Karpas-422 (cell line): ENCODE measurements at regions not wholly inside any gene's neighbourhood (a gene's known extent, or its start where the extent isn't known, plus 50 kb on each side); places are given as distances from the start of the nearest gene placed in this dataset.
A peak's percentile ranks its signal among the peaks of the same experiment; 100 is the strongest.

Experiments used
- DNase-seq: peaks from one replicate; pipeline ENCODE4 v3.0.0-alpha.2; 2015
- H2AFZ ChIP-seq: fragments of 200-600 bp; sonication (generic); 2 replicates; pipeline ENCODE4 v1.6.1; 2014; ENCODE audit warnings: antibody characterized with exemption, low read length, mixed read lengths
- H3K27ac ChIP-seq: fragments of 200-600 bp; sonication (generic); 2 replicates; pipeline ENCODE4 v1.5.1; 2014; ENCODE audit warnings: mild to moderate bottlenecking, low read length, moderate library complexity
- H3K27me3 ChIP-seq: fragments of 200-600 bp; sonication (generic); 2 replicates; pipeline ENCODE4 v1.6.1; 2014; ENCODE audit warnings: low read length, mixed read lengths
- H3K36me3 ChIP-seq: fragments of 200-600 bp; sonication (generic); 2 replicates; pipeline ENCODE4 v1.6.1; 2014; ENCODE audit warnings: low read length, mixed read lengths; ENCODE audit not compliant: insufficient read depth
- H3K4me1 ChIP-seq: fragments of 200-600 bp; sonication (generic); 2 replicates; pipeline ENCODE4 v1.6.1; 2014; ENCODE audit warnings: mild to moderate bottlenecking, low read length, mixed read lengths
- H3K4me2 ChIP-seq: fragments of 200-600 bp; sonication (generic); 2 replicates; pipeline ENCODE4 v1.6.1; 2014; ENCODE audit warnings: low read length, low read depth, mild to moderate bottlenecking; ENCODE audit not compliant: poor library complexity, severe bottlenecking
- H3K4me3 ChIP-seq: fragments of 200-600 bp; sonication (generic); 2 replicates; pipeline ENCODE4 v1.5.1; 2014; ENCODE audit warnings: mild to moderate bottlenecking, antibody characterized with exemption, low read length, mixed read lengths
- H3K79me2 ChIP-seq: fragments of 200-600 bp; sonication (generic); 2 replicates; pipeline ENCODE4 v1.6.1; 2014; ENCODE audit warnings: mild to moderate bottlenecking, low read length, mixed read lengths
- H3K9ac ChIP-seq: fragments of 200-600 bp; sonication (generic); 2 replicates; pipeline ENCODE4 v1.6.0; 2014; ENCODE audit warnings: low read length
- H3K9me2 ChIP-seq: fragments of 200-600 bp; sonication (generic), shearing (Covaris generic); replicated peaks from 2 replicates; pipeline ENCODE4 v1.6.0; 2014; ENCODE audit warnings: mild to moderate bottlenecking, low read length, moderate library complexity; ENCODE audit not compliant: insufficient read depth
- H3K9me3 ChIP-seq: fragments of 300-700, 200-600 bp; sonication (generic); 2 replicates; pipeline ENCODE4 v1.6.1; 2014; ENCODE audit warnings: low read length, mixed read lengths
- H4K20me1 ChIP-seq: fragments of 200-600 bp; sonication (generic); 2 replicates; pipeline ENCODE4 v1.6.1; 2014; ENCODE audit warnings: mild to moderate bottlenecking, antibody characterized with exemption, low read length, low read depth; ENCODE audit not compliant: insufficient read depth

GRCh38 chr13:37482331-37482730 lies 116.2 kb downstream of the POSTN start:
- Histone ChIP-seq H3K79me2 (no peaks in the 10 kb centered on the region), H3K27ac (no peak overlapping the region), H2AFZ (no peak overlapping the region), H3K9me2 (0 out of 2 replicates have a peak, but pooled peaks cover 5% of the 10 kb centered on the region), H3K4me1 (no peaks in the 10 kb centered on the region), H3K4me2 (no peak overlapping the region), H3K9me3 (no peaks in the 10 kb centered on the region), H3K4me3 (no peak overlapping the region), H3K9ac (no peak overlapping the region), H3K27me3 (no peaks in the 10 kb centered on the region), H4K20me1 (no peaks in the 10 kb centered on the region), H3K36me3 (no peaks in the 10 kb centered on the region)
- DNase-seq = no peak

- H3K4me1 ChIP-seq = no peaks in the 10 kb centered on the region
- H3K36me3 ChIP-seq = no peaks in the 10 kb centered on the region
- H3K9ac ChIP-seq = no peak overlapping the region
- H3K27ac ChIP-seq = no peak overlapping the region
- H2AFZ ChIP-seq = no peak overlapping the region
- H3K27me3 ChIP-seq = no peaks in the 10 kb centered on the region
- H3K4me2 ChIP-seq = no peak overlapping the region
- no peaks in the 10 kb centered on the region for H4K20me1 ChIP-seq
- no peaks in the 10 kb centered on the region for H3K9me3 ChIP-seq
- H3K9me2 ChIP-seq = 0 out of 2 replicates have a peak, but pooled peaks cover 5% of the 10 kb centered on the region
- DNase-seq = no peak
- no peak overlapping the region for H3K4me3 ChIP-seq
- no peaks in the 10 kb centered on the region for H3K79me2 ChIP-seq
Observed at GRCh38 chr13:37481885-37482227, 116.7 kb downstream of the POSTN start.

- Histone ChIP-seq H3K4me3 (no peak overlapping the region), H3K36me3 (no peaks in the 10 kb centered on the region), H2AFZ (no peak overlapping the region), H3K4me1 (no peaks in the 10 kb centered on the region), H3K9me2 (0 out of 2 replicates have a peak, but pooled peaks cover 5% of the 10 kb centered on the region), H3K9ac (no peak overlapping the region), H4K20me1 (no peaks in the 10 kb centered on the region), H3K79me2 (no peaks in the 10 kb centered on the region), H3K27me3 (no peaks in the 10 kb centered on the region), H3K9me3 (no peaks in the 10 kb centered on the region), H3K4me2 (no peak overlapping the region), H3K27ac (no peak overlapping the region)
- DNase-seq = no peak
Observed at GRCh38 chr13:37481011-37481884, 117.3 kb downstream of the POSTN start.

- H3K36me3 ChIP-seq = no peaks in the 10 kb centered on the region
- no peaks in the 10 kb centered on the region for H4K20me1 ChIP-seq
- H3K27ac ChIP-seq = no peak overlapping the region
- DNase-seq = no peak
- H3K9me2 ChIP-seq = 0 out of 2 replicates have a peak, but pooled peaks cover 5% of the 10 kb centered on the region
- H3K27me3 ChIP-seq = no peaks in the 10 kb centered on the region
- H3K79me2 ChIP-seq = no peaks in the 10 kb centered on the region
- no peaks in the 10 kb centered on the region for H3K9me3 ChIP-seq
- no peaks in the 10 kb centered on the region for H3K4me1 ChIP-seq
- no peak overlapping the region for H3K9ac ChIP-seq
- H3K4me2 ChIP-seq = no peak overlapping the region
- no peak overlapping the region for H3K4me3 ChIP-seq
- H2AFZ ChIP-seq = no peak overlapping the region
Observed at GRCh38 chr13:37479916-37480315, 118.7 kb downstream of the POSTN start.

- H3K4me2 ChIP-seq = no peak overlapping the region
- no peak overlapping the region for H3K9ac ChIP-seq
- H3K9me3 ChIP-seq = 0 out of 2 replicates have a peak, but pooled peaks cover 2% of the 10 kb centered on the region
- no peak overlapping the region for H3K27ac ChIP-seq
- no peak for DNase-seq
- H3K4me1 ChIP-seq = no peaks in the 10 kb centered on the region
- 0 out of 2 replicates have a peak, but pooled peaks cover 5% of the 10 kb centered on the region for H3K9me2 ChIP-seq
- H4K20me1 ChIP-seq = no peaks in the 10 kb centered on the region
- no peaks in the 10 kb centered on the region for H3K36me3 ChIP-seq
- H3K79me2 ChIP-seq = no peaks in the 10 kb centered on the region
- no peak overlapping the region for H2AFZ ChIP-seq
- no peaks in the 10 kb centered on the region for H3K27me3 ChIP-seq
- H3K4me3 ChIP-seq = no peak overlapping the region
Observed at GRCh38 chr13:37476874-37477273, 121.7 kb downstream of the POSTN start.

GRCh38 chr13:37475966-37476365 lies 122.6 kb downstream of the POSTN start:
- H3K9ac ChIP-seq = no peak overlapping the region
- H3K9me2 ChIP-seq = 0 out of 2 replicates have a peak, but pooled peaks cover 5% of the 10 kb centered on the region
- H2AFZ ChIP-seq = no peak overlapping the region
- H3K4me3 ChIP-seq = no peak overlapping the region
- H3K79me2 ChIP-seq = no peaks in the 10 kb centered on the region
- no peaks in the 10 kb centered on the region for H4K20me1 ChIP-seq
- H3K9me3 ChIP-seq = 0 out of 2 replicates have a peak, but pooled peaks cover 2% of the 10 kb centered on the region
- H3K27ac ChIP-seq = no peak overlapping the region
- H3K36me3 ChIP-seq = no peaks in the 10 kb centered on the region
- H3K4me1 ChIP-seq = no peaks in the 10 kb centered on the region
- no peak overlapping the region for H3K4me2 ChIP-seq
- H3K27me3 ChIP-seq = no peaks in the 10 kb centered on the region
- DNase-seq = no peak

GRCh38 chr13:37475151-37475550 lies 123.4 kb downstream of the POSTN start:
- H3K27me3 ChIP-seq = no peaks in the 10 kb centered on the region
- no peak for DNase-seq
- H4K20me1 ChIP-seq = no peaks in the 10 kb centered on the region
- no peaks in the 10 kb centered on the region for H3K36me3 ChIP-seq
- H3K9me3 ChIP-seq = 0 out of 2 replicates have a peak, but pooled peaks cover 2% of the 10 kb centered on the region
- H2AFZ ChIP-seq = no peak overlapping the region
- no peak overlapping the region for H3K9ac ChIP-seq
- H3K4me1 ChIP-seq = no peaks in the 10 kb centered on the region
- H3K4me3 ChIP-seq = no peak overlapping the region
- H3K79me2 ChIP-seq = no peaks in the 10 kb centered on the region
- no peak overlapping the region for H3K4me2 ChIP-seq
- H3K27ac ChIP-seq = no peak overlapping the region
- H3K9me2 ChIP-seq = 0 out of 2 replicates have a peak, but pooled peaks cover 5% of the 10 kb centered on the region

- peak; percentile 43 for DNase-seq
- H3K4me1 ChIP-seq = no peaks in the 10 kb centered on the region
- H3K9me3 ChIP-seq = 0 out of 2 replicates have a peak, but pooled peaks cover 2% of the 10 kb centered on the region
- no peaks in the 10 kb centered on the region for H4K20me1 ChIP-seq
- H3K4me3 ChIP-seq = no peak overlapping the region
- no peaks in the 10 kb centered on the region for H3K9me2 ChIP-seq
- H3K27me3 ChIP-seq = no peaks in the 10 kb centered on the region
- H3K9ac ChIP-seq = no peak overlapping the region
- no peak overlapping the region for H3K4me2 ChIP-seq
- no peaks in the 10 kb centered on the region for H3K36me3 ChIP-seq
- H3K27ac ChIP-seq = no peak overlapping the region
- no peaks in the 10 kb centered on the region for H3K79me2 ChIP-seq
- H2AFZ ChIP-seq = no peak overlapping the region
Observed at GRCh38 chr13:37473035-37473434, 125.5 kb downstream of the POSTN start.
